Trophoblast cell (in vitro differentiated cells and primary cell): ENCODE measurements at regions not wholly inside any gene's neighbourhood (a gene's known extent, or its start where the extent isn't known, plus 50 kb on each side); places are given as distances from the start of the nearest gene placed in this dataset.

Experiments
- DNase-seq, 2 donors: peaks; one replicate each; pipeline ENCODE4 v3.0.0-alpha.2; 2016
- H2AFZ ChIP-seq: 2 replicates; pipeline ENCODE4 v1.6.1; 2013; ENCODE audit warnings: low read length, moderate library complexity, mild to moderate bottlenecking; ENCODE audit not compliant: insufficient read depth, poor library complexity
- H2AK5ac ChIP-seq: 2 replicates; pipeline ENCODE4 v1.6.1; 2013; ENCODE audit warnings: mild to moderate bottlenecking, low read length
- H2BK120ac ChIP-seq: 2 replicates; pipeline ENCODE4 v1.6.1; 2013; ENCODE audit warnings: low read length, mild to moderate bottlenecking, moderate library complexity; ENCODE audit not compliant: insufficient read depth, poor library complexity
- H2BK12ac ChIP-seq: 2 replicates; pipeline ENCODE4 v1.6.1; 2013; ENCODE audit warnings: mild to moderate bottlenecking, low read length, moderate library complexity
- H2BK5ac ChIP-seq: 2 replicates; pipeline ENCODE4 v1.6.1; 2013; ENCODE audit warnings: low read length, low read depth, moderate library complexity, mild to moderate bottlenecking; ENCODE audit not compliant: poor library complexity
- H3K14ac ChIP-seq: 2 replicates; pipeline ENCODE4 v1.6.1; 2013; ENCODE audit warnings: mild to moderate bottlenecking, low read length
- H3K18ac ChIP-seq: 2 replicates; pipeline ENCODE4 v1.6.1; 2013; ENCODE audit warnings: mild to moderate bottlenecking, low read length
- H3K23ac ChIP-seq: 2 replicates; pipeline ENCODE4 v1.6.1; 2013; ENCODE audit warnings: low read length
- H3K27ac ChIP-seq: 2 replicates; pipeline ENCODE4 v1.5.1; 2013; ENCODE audit warnings: low read depth, mild to moderate bottlenecking, inconsistent platforms, low read length, moderate library complexity
- H3K27me3 ChIP-seq: 2 replicates; pipeline ENCODE4 v1.6.1; 2013; ENCODE audit warnings: inconsistent platforms, mild to moderate bottlenecking, low read length, moderate library complexity; ENCODE audit not compliant: insufficient read depth
- H3K36me3 ChIP-seq, 2 experiments: 1 replicate in 1 of 2; 2 replicates in 1 of 2; pipeline ENCODE4 v1.6.1; 2013; ENCODE audit warnings: low read length in 2 of 2, mild to moderate bottlenecking in 2 of 2, moderate library complexity in 1 of 2; ENCODE audit not compliant: insufficient read depth in 2 of 2, control insufficient read depth in 1 of 2
- H3K4ac ChIP-seq: 2 replicates; pipeline ENCODE4 v1.6.1; 2013; ENCODE audit warnings: low read depth, mild to moderate bottlenecking, low read length, moderate library complexity
- H3K4me1 ChIP-seq, 2 experiments: 1 replicate in 1 of 2; 2 replicates in 1 of 2; pipeline ENCODE4 v1.6.1; 2013; ENCODE audit warnings: low read length in 2 of 2, mild to moderate bottlenecking in 2 of 2, moderate library complexity in 1 of 2; ENCODE audit not compliant: insufficient read depth in 2 of 2, control insufficient read depth in 1 of 2
- H3K4me2 ChIP-seq: 2 replicates; pipeline ENCODE4 v1.6.1; 2013; ENCODE audit warnings: inconsistent platforms, mild to moderate bottlenecking, low read length, moderate library complexity
- H3K4me3 ChIP-seq: 2 replicates; pipeline ENCODE4 v1.5.1; 2013; ENCODE audit warnings: mild to moderate bottlenecking, low read depth, low read length, inconsistent platforms
- H3K79me1 ChIP-seq: one replicate; pipeline ENCODE4 v1.6.1; 2013; ENCODE audit warnings: low read length
- H3K79me2 ChIP-seq: 2 replicates; pipeline ENCODE4 v1.6.1; 2013; ENCODE audit warnings: low read length, mild to moderate bottlenecking; ENCODE audit not compliant: control insufficient read depth, insufficient read depth, poor library complexity
- H3K9ac ChIP-seq: 2 replicates; pipeline ENCODE4 v1.6.1; 2013; ENCODE audit warnings: mild to moderate bottlenecking, low read length
- H3K9me3 ChIP-seq: 2 replicates; pipeline ENCODE4 v1.6.1; 2013; ENCODE audit warnings: low read depth, mild to moderate bottlenecking, control low read depth, inconsistent platforms, low read length; ENCODE audit not compliant: insufficient read depth
- H4K12ac ChIP-seq: 2 replicates; pipeline ENCODE4 v1.6.1; 2013; ENCODE audit warnings: low read depth, mild to moderate bottlenecking, low read length, moderate library complexity
- H4K8ac ChIP-seq: 2 replicates; pipeline ENCODE4 v1.6.1; 2013; ENCODE audit warnings: low read depth, mild to moderate bottlenecking, low read length, moderate library complexity
- H4K91ac ChIP-seq: one replicate; pipeline ENCODE4 v1.6.1; 2013; ENCODE audit warnings: low read depth, mild to moderate bottlenecking, low read length, moderate library complexity
- WGBS: extraction: QIAGEN DNeasy Blood & Tissue Kit; methylation state at CpG from one replicate; pipeline ENCODE4 v1.1.7; 2013; ENCODE audit warnings: missing lambda C conversion rate; ENCODE audit not compliant: insufficient read length, insufficient coverage; ENCODE audit errors: extremely low coverage; 5-methylcytosine and 5-hydroxymethylcytosine counted together

GRCh38 chr12:31906557-31907301 lies 52.5 kb upstream of the RESF1 start:
- no peaks in the 10 kb centered on the region for H3K27me3 ChIP-seq
- H3K79me1 ChIP-seq: no peaks in the 10 kb centered on the region
- no peak overlapping the region for H3K9ac ChIP-seq
- no peak overlapping the region for H3K4me3 ChIP-seq
- no peak overlapping the region for H3K4ac ChIP-seq
- no peak overlapping the region for H2BK5ac ChIP-seq
- H2BK120ac ChIP-seq: no peak overlapping the region
- no peaks in the 10 kb centered on the region for H3K79me2 ChIP-seq
- no peak overlapping the region for H3K27ac ChIP-seq
- no peak overlapping the region for H3K23ac ChIP-seq
- H2AFZ ChIP-seq: no peak overlapping the region
- no peak overlapping the region for H2AK5ac ChIP-seq
- WGBS: no CpG with 5 or more reads among the region's 4 CpGs
- no peak overlapping the region for H3K4me2 ChIP-seq
- no peak overlapping the region for H4K8ac ChIP-seq
- H4K91ac ChIP-seq: no peak overlapping the region
- peak in 1 of 2 donors; percentile 30 for DNase-seq
- no peak overlapping the region for H4K12ac ChIP-seq
- peaks cover 3% of the 10 kb centered on the region for H3K9me3 ChIP-seq
- no peak overlapping the region for H3K18ac ChIP-seq
- H3K4me1 ChIP-seq: no peaks in the 10 kb centered on the region
- H2BK12ac ChIP-seq: no peak overlapping the region
- no peaks in the 10 kb centered on the region for H3K36me3 ChIP-seq
- no peak overlapping the region for H3K14ac ChIP-seq

GRCh38 chr12:31903025-31903424 lies 56.2 kb upstream of the RESF1 start:
- H2BK12ac ChIP-seq: no peak overlapping the region
- no peak overlapping the region for H4K8ac ChIP-seq
- H3K79me1 ChIP-seq: no peaks in the 10 kb centered on the region
- H3K23ac ChIP-seq: no peak overlapping the region
- no peak overlapping the region for H4K91ac ChIP-seq
- no peaks in the 10 kb centered on the region for H3K27me3 ChIP-seq
- no peak overlapping the region for H3K4ac ChIP-seq
- H3K9ac ChIP-seq: no peak overlapping the region
- H3K4me3 ChIP-seq: no peak overlapping the region
- no peaks in the 10 kb centered on the region for H3K79me2 ChIP-seq
- no peaks in the 10 kb centered on the region for H3K4me1 ChIP-seq
- H3K27ac ChIP-seq: no peak overlapping the region
- no peak overlapping the region for H2AK5ac ChIP-seq
- WGBS: no CpG with 5 or more reads among the region's 3 CpGs
- no peak overlapping the region for H3K18ac ChIP-seq
- H3K36me3 ChIP-seq: no peaks in the 10 kb centered on the region
- H2AFZ ChIP-seq: no peak overlapping the region
- no peak overlapping the region for H3K14ac ChIP-seq
- no peak for DNase-seq
- H2BK5ac ChIP-seq: no peak overlapping the region
- no peak overlapping the region for H3K4me2 ChIP-seq
- H2BK120ac ChIP-seq: no peak overlapping the region
- no peak overlapping the region for H4K12ac ChIP-seq
- H3K9me3 ChIP-seq: peaks cover 3% of the 10 kb centered on the region

GRCh38 chr12:31900271-31900670 lies 58.9 kb upstream of the RESF1 start:
- WGBS: no CpG with 5 or more reads among the region's 4 CpGs
- Histone ChIP-seq H4K91ac (no peak overlapping the region), H2BK5ac (no peak overlapping the region), H3K4me2 (no peak overlapping the region), H3K4ac (no peak overlapping the region), H3K79me1 (no peaks in the 10 kb centered on the region), H3K4me3 (no peak overlapping the region), H3K36me3 (no peaks in the 10 kb centered on the region), H3K27me3 (no peaks in the 10 kb centered on the region), H2AFZ (no peak overlapping the region), H3K14ac (no peak overlapping the region), H3K18ac (no peak overlapping the region), H3K9ac (no peak overlapping the region), H2BK120ac (no peak overlapping the region), H3K27ac (no peak overlapping the region), H3K79me2 (no peaks in the 10 kb centered on the region), H3K23ac (no peak overlapping the region), H2AK5ac (no peak overlapping the region), H4K12ac (no peak overlapping the region), H4K8ac (no peak overlapping the region), H3K4me1 (peaks cover 3 to 7% of the 10 kb centered on the region in 2 experiments), H2BK12ac (no peak overlapping the region), H3K9me3 (no peaks in the 10 kb centered on the region)
- no peak for DNase-seq

DNA sequence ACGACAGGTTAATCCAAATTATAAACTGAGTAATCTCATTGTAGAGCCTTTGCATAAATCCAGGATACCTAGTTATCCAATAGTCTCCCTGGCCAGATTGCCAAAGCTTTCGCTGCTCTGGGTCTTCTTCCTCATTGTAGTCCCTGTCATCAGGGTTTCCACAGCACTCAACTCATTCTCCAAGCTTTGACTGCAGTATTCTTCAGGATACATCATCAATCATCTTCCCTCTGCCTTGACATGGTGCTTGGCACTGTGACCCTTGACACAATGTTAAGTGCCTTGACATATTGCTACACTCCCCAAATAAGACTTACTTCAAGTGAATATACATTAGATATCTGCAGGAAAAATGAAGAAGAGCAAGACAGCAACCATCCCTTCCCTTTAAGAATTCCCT lies 60.1 kb upstream of the RESF1 start:
- H2BK12ac ChIP-seq: no peak overlapping the region
- H3K4me3 ChIP-seq: no peak overlapping the region
- no peak overlapping the region for H2BK120ac ChIP-seq
- no peak overlapping the region for H3K14ac ChIP-seq
- H3K4ac ChIP-seq: no peak overlapping the region
- H3K79me1 ChIP-seq: no peaks in the 10 kb centered on the region
- H4K91ac ChIP-seq: no peak overlapping the region
- H3K36me3 ChIP-seq: no peaks in the 10 kb centered on the region
- H4K12ac ChIP-seq: no peak overlapping the region
- H2AK5ac ChIP-seq: no peak overlapping the region
- no peaks in the 10 kb centered on the region for H3K79me2 ChIP-seq
- H3K4me2 ChIP-seq: no peak overlapping the region
- H3K9ac ChIP-seq: no peak overlapping the region
- H3K27ac ChIP-seq: no peak overlapping the region
- H2AFZ ChIP-seq: no peak overlapping the region
- H3K18ac ChIP-seq: no peak overlapping the region
- no peaks in the 10 kb centered on the region for H3K27me3 ChIP-seq
- no peak overlapping the region for H4K8ac ChIP-seq
- no peak overlapping the region for H3K23ac ChIP-seq
- no peak overlapping the region for H2BK5ac ChIP-seq
- no peaks in the 10 kb centered on the region for H3K9me3 ChIP-seq
- no CpG with 5 or more reads among the region's 2 CpGs for WGBS
- H3K4me1 ChIP-seq: peaks cover 3 to 7% of the 10 kb centered on the region in 2 experiments
- no peak for DNase-seq
